ENCODE measurements at regions not wholly inside any gene's neighbourhood (a gene's known extent, or its start where the extent isn't known, plus 50 kb on each side); places are given as distances from the start of the nearest gene placed in this dataset.

- Histone ChIP-seq H3K4me1 (ENCODE audit: control insufficient read depth, insufficient read depth, low read length) (no peaks in the 10 kb centered on the region), H3K27ac (ENCODE audit: low read length) (no peak overlapping the region), H3K27me3 (ENCODE audit: control insufficient read depth, insufficient read depth, low read length) (no peaks in the 10 kb centered on the region), H3K36me3 (ENCODE audit: control insufficient read depth, insufficient read depth, low read length) (no peaks in the 10 kb centered on the region), H3K4me3 (ENCODE audit: low read depth in 2 of 2, low read length in 2 of 2) (no peak overlapping the region), H3K9me3 (ENCODE audit: control insufficient read depth, insufficient read depth, low read depth, low read length) (no peaks in the 10 kb centered on the region)
- ATAC-seq (no peak), DNase-seq (ENCODE audit: low read depth, low spot score) (no peak)
- no TSS peak for BruUV-seq (replicated peaks)
- intact Hi-C loops (cut with micrococcal nuclease; ENCODE audit: unreplicated experiment) (no loop called here), in situ Hi-C loops (cut with HindIII; ENCODE audit: low pct_unique_long_range_greater_than_20kb, low sequenced_read_pairs) (no loop called here)
- CTCF ChIA-PET, result no interaction called here
- TF ChIP-seq, protein P1, sequence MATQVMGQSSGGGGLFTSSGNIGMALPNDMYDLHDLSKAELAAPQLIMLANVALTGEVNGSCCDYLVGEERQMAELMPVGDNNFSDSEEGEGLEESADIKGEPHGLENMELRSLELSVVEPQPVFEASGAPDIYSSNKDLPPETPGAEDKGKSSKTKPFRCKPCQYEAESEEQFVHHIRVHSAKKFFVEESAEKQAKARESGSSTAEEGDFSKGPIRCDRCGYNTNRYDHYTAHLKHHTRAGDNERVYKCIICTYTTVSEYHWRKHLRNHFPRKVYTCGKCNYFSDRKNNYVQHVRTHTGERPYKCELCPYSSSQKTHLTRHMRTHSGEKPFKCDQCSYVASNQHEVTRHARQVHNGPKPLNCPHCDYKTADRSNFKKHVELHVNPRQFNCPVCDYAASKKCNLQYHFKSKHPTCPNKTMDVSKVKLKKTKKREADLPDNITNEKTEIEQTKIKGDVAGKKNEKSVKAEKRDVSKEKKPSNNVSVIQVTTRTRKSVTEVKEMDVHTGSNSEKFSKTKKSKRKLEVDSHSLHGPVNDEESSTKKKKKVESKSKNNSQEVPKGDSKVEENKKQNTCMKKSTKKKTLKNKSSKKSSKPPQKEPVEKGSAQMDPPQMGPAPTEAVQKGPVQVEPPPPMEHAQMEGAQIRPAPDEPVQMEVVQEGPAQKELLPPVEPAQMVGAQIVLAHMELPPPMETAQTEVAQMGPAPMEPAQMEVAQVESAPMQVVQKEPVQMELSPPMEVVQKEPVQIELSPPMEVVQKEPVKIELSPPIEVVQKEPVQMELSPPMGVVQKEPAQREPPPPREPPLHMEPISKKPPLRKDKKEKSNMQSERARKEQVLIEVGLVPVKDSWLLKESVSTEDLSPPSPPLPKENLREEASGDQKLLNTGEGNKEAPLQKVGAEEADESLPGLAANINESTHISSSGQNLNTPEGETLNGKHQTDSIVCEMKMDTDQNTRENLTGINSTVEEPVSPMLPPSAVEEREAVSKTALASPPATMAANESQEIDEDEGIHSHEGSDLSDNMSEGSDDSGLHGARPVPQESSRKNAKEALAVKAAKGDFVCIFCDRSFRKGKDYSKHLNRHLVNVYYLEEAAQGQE (IDR thresholded peaks at IDR 0.05; ENCODE audit: insufficient read depth in 1 of 2, low read depth in 2 of 2, low read length in 1 of 2), result no peak
- TF ChIP-seq, protein P2, sequence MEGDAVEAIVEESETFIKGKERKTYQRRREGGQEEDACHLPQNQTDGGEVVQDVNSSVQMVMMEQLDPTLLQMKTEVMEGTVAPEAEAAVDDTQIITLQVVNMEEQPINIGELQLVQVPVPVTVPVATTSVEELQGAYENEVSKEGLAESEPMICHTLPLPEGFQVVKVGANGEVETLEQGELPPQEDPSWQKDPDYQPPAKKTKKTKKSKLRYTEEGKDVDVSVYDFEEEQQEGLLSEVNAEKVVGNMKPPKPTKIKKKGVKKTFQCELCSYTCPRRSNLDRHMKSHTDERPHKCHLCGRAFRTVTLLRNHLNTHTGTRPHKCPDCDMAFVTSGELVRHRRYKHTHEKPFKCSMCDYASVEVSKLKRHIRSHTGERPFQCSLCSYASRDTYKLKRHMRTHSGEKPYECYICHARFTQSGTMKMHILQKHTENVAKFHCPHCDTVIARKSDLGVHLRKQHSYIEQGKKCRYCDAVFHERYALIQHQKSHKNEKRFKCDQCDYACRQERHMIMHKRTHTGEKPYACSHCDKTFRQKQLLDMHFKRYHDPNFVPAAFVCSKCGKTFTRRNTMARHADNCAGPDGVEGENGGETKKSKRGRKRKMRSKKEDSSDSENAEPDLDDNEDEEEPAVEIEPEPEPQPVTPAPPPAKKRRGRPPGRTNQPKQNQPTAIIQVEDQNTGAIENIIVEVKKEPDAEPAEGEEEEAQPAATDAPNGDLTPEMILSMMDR (IDR thresholded peaks at IDR 0.05), result no peak
- TF ChIP-seq SIN3A (IDR thresholded peaks at IDR 0.05; ENCODE audit: borderline replicate concordance, insufficient read depth, low read depth, low read length) (no peak), POLR2AphosphoS5 (IDR thresholded peaks at IDR 0.05; ENCODE audit: low read depth, low read length) (no peak), TCF7L2 (IDR thresholded peaks at IDR 0.05; ENCODE audit: low read depth, low read length) (no peak)
- POLR2A ChIA-PET, result no interaction called here
Observed at GRCh38 chr7:153017223-153017622, 257.7 kb downstream of the ACTR3B start.

GRCh38 chr7:153021542-153021941, 262.0 kb downstream of the ACTR3B start:
- no peak overlapping the region for H3K27ac ChIP-seq (ENCODE audit: low read length)
- ChIA-PET CTCF (no interaction called here), POLR2A (no interaction called here)
- H3K4me1 ChIP-seq (ENCODE audit: control insufficient read depth, insufficient read depth, low read length), result no peaks in the 10 kb centered on the region
- no TSS peak for BruUV-seq (replicated peaks)
- intact Hi-C loops (cut with micrococcal nuclease; ENCODE audit: unreplicated experiment) (no loop called here), in situ Hi-C loops (cut with HindIII; ENCODE audit: low pct_unique_long_range_greater_than_20kb, low sequenced_read_pairs) (no loop called here)
- no peaks in the 10 kb centered on the region for H3K9me3 ChIP-seq (ENCODE audit: control insufficient read depth, insufficient read depth, low read depth, low read length)
- no peak for ATAC-seq
- no peaks in the 10 kb centered on the region for H3K36me3 ChIP-seq (ENCODE audit: control insufficient read depth, insufficient read depth, low read length)
- no peak overlapping the region for H3K4me3 ChIP-seq (ENCODE audit: low read depth in 2 of 2, low read length in 2 of 2)
- DNase-seq (ENCODE audit: low read depth, low spot score), result no peak
- no peaks in the 10 kb centered on the region; the same call in 1 of the 2 replicates for H3K27me3 ChIP-seq (ENCODE audit: control insufficient read depth, insufficient read depth, low read length)
- TF ChIP-seq SIN3A (IDR thresholded peaks at IDR 0.05; ENCODE audit: borderline replicate concordance, insufficient read depth, low read depth, low read length) (no peak), TCF7L2 (IDR thresholded peaks at IDR 0.05; ENCODE audit: low read depth, low read length) (no peak), POLR2AphosphoS5 (IDR thresholded peaks at IDR 0.05; ENCODE audit: low read depth, low read length) (no peak)
- TF ChIP-seq, protein P2 (IDR thresholded peaks at IDR 0.05), result no peak
- TF ChIP-seq, protein P1 (IDR thresholded peaks at IDR 0.05; ENCODE audit: insufficient read depth in 1 of 2, low read depth in 2 of 2, low read length in 1 of 2), result no peak
